ENCODE measurements at regions not wholly inside any gene's neighbourhood (a gene's known extent, or its start where the extent isn't known, plus 50 kb on each side); places are given as distances from the start of the nearest gene placed in this dataset.

GRCh38 chr2:117571590-117572349 is 242.7 kb upstream of the DDX18 start:
- Histone ChIP-seq H3K9me3 (peaks cover 0 to 5% (median 0%) of the 10 kb centered on the region in 4 donors), H3K4me3 (no peak overlapping the region), H3K4me1 (no peaks in the 10 kb centered on the region), H3K27me3 (no peaks in the 10 kb centered on the region), H3K27ac (no peak overlapping the region), H3K36me3 (no peaks in the 10 kb centered on the region)
- no peak for DNase-seq
- no peak for TF ChIP-seq POLR2A (IDR thresholded peaks at IDR 0.05)
- no peak for TF ChIP-seq CTCF (IDR thresholded peaks at IDR 0.05)

DNA sequence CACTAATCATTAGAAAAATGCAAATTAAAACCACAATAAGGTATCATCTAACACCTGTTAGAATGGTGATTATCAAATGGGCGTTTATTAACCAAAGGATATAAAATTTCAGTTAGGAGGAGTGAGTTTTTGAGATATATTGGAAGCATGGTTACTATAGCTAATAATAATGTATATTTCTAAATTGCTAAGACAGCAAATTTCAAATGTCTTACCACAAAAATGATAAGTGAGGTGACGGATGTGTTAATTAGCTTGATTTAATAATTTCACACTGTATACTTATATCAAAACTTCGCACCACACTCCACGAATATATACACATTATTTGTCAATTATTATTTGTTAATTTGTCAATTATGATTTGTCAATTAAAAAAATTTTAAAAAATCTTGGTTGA is 227.2 kb upstream of the DDX18 start:
- DNase-seq: no peak
- Histone ChIP-seq H3K27ac (no peak overlapping the region), H3K4me1 (no peaks in the 10 kb centered on the region), H3K27me3 (no peaks in the 10 kb centered on the region), H3K36me3 (no peaks in the 10 kb centered on the region), H3K9me3 (no peaks in the 10 kb centered on the region), H3K4me3 (no peak overlapping the region)
- no peak for TF ChIP-seq CTCF (IDR thresholded peaks at IDR 0.05)
- TF ChIP-seq POLR2A (IDR thresholded peaks at IDR 0.05): no peak

GRCh38 chr2:117603060-117603459 is 211.4 kb upstream of the DDX18 start:
- H3K4me3 ChIP-seq: no peak overlapping the region
- H3K9me3 ChIP-seq: no peaks in the 10 kb centered on the region
- H3K4me1 ChIP-seq: no peaks in the 10 kb centered on the region

DNA sequence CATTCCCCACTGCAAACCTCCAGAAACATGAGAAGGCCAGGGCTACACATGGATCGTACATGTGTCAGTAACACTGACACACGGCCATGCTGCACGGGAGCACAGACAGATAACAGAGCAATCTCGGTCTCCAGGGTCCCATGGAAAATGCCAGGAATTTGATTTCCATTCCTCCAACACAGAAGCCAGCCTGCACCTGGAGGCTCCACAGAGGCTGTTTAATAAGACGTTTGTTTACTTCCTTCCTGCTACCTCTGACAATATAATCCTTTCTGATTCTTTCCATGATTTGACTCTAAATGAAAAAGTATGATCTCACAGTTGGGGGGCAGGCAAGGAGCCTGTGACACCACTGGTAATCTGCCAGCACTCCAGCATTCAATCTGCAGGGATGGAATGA is 210.9 kb upstream of the DDX18 start:
- Histone ChIP-seq H3K4me1 (no peaks in the 10 kb centered on the region), H3K9me3 (no peaks in the 10 kb centered on the region), H3K36me3 (no peaks in the 10 kb centered on the region), H3K27me3 (no peaks in the 10 kb centered on the region), H3K27ac (no peak overlapping the region), H3K4me3 (no peak overlapping the region)
- no peak for TF ChIP-seq CTCF (IDR thresholded peaks at IDR 0.05)
- no peak for TF ChIP-seq POLR2A (IDR thresholded peaks at IDR 0.05)
- DNase-seq: no peak

More at GRCh38 chr2:117603060-117603459, 211.4 kb upstream of the DDX18 start:
- H3K27me3 ChIP-seq: no peaks in the 10 kb centered on the region
- H3K27ac ChIP-seq: no peak overlapping the region
- TF ChIP-seq POLR2A (IDR thresholded peaks at IDR 0.05) (no peak), CTCF (IDR thresholded peaks at IDR 0.05) (no peak)
- no peak for DNase-seq
- no peaks in the 10 kb centered on the region for H3K36me3 ChIP-seq

DNA sequence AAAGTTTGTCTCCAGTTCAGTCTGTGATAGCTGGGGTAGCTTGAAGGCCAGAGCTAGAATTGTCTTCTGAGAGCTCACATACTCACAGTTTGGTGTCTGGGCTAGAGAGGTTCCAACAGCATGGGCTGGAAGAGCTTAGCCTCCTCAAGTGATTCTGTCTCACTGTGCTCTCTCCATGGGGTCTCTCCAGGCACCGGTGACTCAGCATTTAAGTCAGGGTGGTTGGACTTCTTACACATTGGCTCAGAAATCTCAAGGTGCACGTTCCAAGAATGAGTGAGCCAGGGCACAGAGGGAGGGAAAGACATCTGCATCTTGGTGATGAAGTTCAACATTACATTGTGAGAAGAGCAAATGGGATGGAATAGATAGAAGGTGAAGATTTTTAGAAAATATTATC is 207.3 kb upstream of the DDX18 start:
- Histone ChIP-seq H3K36me3 (no peaks in the 10 kb centered on the region), H3K27ac (no peak overlapping the region), H3K27me3 (no peaks in the 10 kb centered on the region), H3K9me3 (no peaks in the 10 kb centered on the region), H3K4me1 (no peaks in the 10 kb centered on the region), H3K4me3 (no peak overlapping the region)
- TF ChIP-seq CTCF (IDR thresholded peaks at IDR 0.05) (no peak), POLR2A (IDR thresholded peaks at IDR 0.05) (no peak)
- DNase-seq: no peak

Measured in Peyer's patch (tissue), 4 donors.